Heart left ventricle (tissue), 16 donors: ENCODE measurements at regions not wholly inside any gene's neighbourhood (a gene's known extent, or its start where the extent isn't known, plus 50 kb on each side); places are given as distances from the start of the nearest gene placed in this dataset.
"Not testable (repeated sequence)": the region's sequence is repeated elsewhere in the genome, so short reads cannot be mapped to it uniquely, and the experiment has no call there.

Experiments used
- ATAC-seq, 4 donors: fragments of 200-7000 bp; cut with Tn5 transposase; one replicate each; pipeline ENCODE4 v1.9.1; 2020 to 2022; ENCODE audit warnings: moderate library complexity in 4 of 4, mild to moderate bottlenecking in 3 of 4, moderate number of reproducible peaks in 1 of 4
- DNase-seq, 5 donors: peaks; one replicate each; pipeline ENCODE4 v3.0.0-alpha.2; 2020
- H3K27ac ChIP-seq, 12 donors: fragments of 200-600 bp; sonication (generic) in 4 of 12; one replicate each; pipeline versions ENCODE4 v1.5.0 to v1.8.0; 2016 to 2022; ENCODE audit warnings: mild to moderate bottlenecking in 2 of 12
- H3K27me3 ChIP-seq, 9 donors: fragments of 200-600 bp; sonication (generic) in 2 of 9; one replicate each; pipeline versions ENCODE4 v1.5.1 to v1.8.0; 2016 to 2022; ENCODE audit warnings: mild to moderate bottlenecking in 3 of 9
- H3K36me3 ChIP-seq, 9 donors: fragments of 200-600 bp; sonication (generic) in 2 of 9; one replicate each; pipeline versions ENCODE4 v1.5.0 to v1.8.0; 2018 to 2022; ENCODE audit warnings: mild to moderate bottlenecking in 2 of 9
- H3K4me1 ChIP-seq, 12 donors: fragments of 200-600 bp; sonication (generic) in 4 of 12; one replicate each; pipeline versions ENCODE4 v1.5.0 to v1.8.0; 2016 to 2022; ENCODE audit warnings: mild to moderate bottlenecking in 3 of 12
- H3K4me3 ChIP-seq, 12 donors: fragments of 200-600 bp; sonication (generic) in 4 of 12; one replicate each; pipeline versions ENCODE4 v1.5.0 to v1.8.0; 2017 to 2022; ENCODE audit warnings: mild to moderate bottlenecking in 9 of 12, moderate library complexity in 4 of 12
- H3K9me3 ChIP-seq, 12 donors: fragments of 200-600 bp; sonication (generic) in 4 of 12; one replicate each; pipeline versions ENCODE4 v1.5.0 to v1.8.0; 2016 to 2022; ENCODE audit warnings: mild to moderate bottlenecking in 1 of 12
- CTCF ChIP-seq, 12 donors: fragments of 200-600 bp; sonication (generic) in 4 of 12; IDR thresholded peaks; one replicate each; pipeline versions ENCODE4 v1.5.0 to v1.8.0; 2018 to 2022; ENCODE audit warnings: antibody characterized with exemption in 12 of 12, mild to moderate bottlenecking in 5 of 12
- POLR2A ChIP-seq, 2 donors: fragments of 450-650 bp; IDR thresholded peaks; one replicate each; pipeline ENCODE4 v1.6.1; 2017; ENCODE audit warnings: antibody characterized with exemption in 2 of 2, mild to moderate bottlenecking in 2 of 2, moderate library complexity in 2 of 2
- WGBS, 4 donors: extraction: QIAGEN DNeasy Blood & Tissue Kit in 2 of 4; methylation state at CpG; one replicate each; pipeline versions ENCODE4 v1.1.5 to v1.1.7; 2013 to 2018; 5-methylcytosine and 5-hydroxymethylcytosine counted together
- intact Hi-C, 10 donors: fragments of 100-400 bp; cut with DNase I; formaldehyde crosslinking; loops; one replicate each; pipeline versions ENCODE4 v1.11.1 to v1.14.2; 2022
- donor health status: ischemic (EF 13 %, LVEDD 7.1; RV severe dilation, severe dysfunction).
- donor health status: healthy with polysubstance abuse.
- donor health status: DM: no; HTN: yes; CAD: no.
- donor health status: DM: no; HTN: no; CAD: no.
- donor health status: ischemic (EF 25% LVEDD 6.9; RV normal size, moderate dysfunction).
- donor health status: ischemic (EF 25% LVEDD 5.7; RV mildly dilated, moderate dysfunction).
- donor health status: healthy.
- donor health status: DM: yes; HTN: yes; CAD: no.
- donor health status: ischemic (EF 35%, LVEDD 5.7; RV mildly dilated, moderate dysfunction).
- donor health status: nonischemic (EF 11% LVEDD 7.7; RV severe dilation, severe dysfunction).
- donor health status: DM: yes; HTN: yes; CAD: no.
- donor health status: PGD.
- donor health status: ischemic (EF 29% LVEDD 5.4; RV normal size, mild dysfunction).
- donor health status: nonischemic (EF 23%, LVEDD 6.1; RV moderate dilation, normal function).

- DNase-seq: no peak
- ATAC-seq: no peak
- Histone ChIP-seq H3K27me3 (peaks cover 0 to 49% (median 3%) of the 10 kb centered on the region in 9 donors), H3K36me3 (no peaks in the 10 kb centered on the region), H3K4me3 (no peak overlapping the region), H3K9me3 (peaks cover 0 to 2% (median 0%) of the 10 kb centered on the region in 12 donors), H3K27ac (no peak overlapping the region), H3K4me1 (no peaks in the 10 kb centered on the region)
- WGBS, 4 donors: 66 to 74% (median 69%) methylated on average over 6 of the region's 6 CpGs
- intact Hi-C loops: loop anchor here in 2 of 10 donors (10.0 kb wide), 2 partner anchors 148 to 178 kb away; no protein-coding TSS in a partner anchor
- TF ChIP-seq POLR2A (IDR thresholded peaks at IDR 0.05) (no peak), CTCF (IDR thresholded peaks at IDR 0.05) (no peak)
These were observed 112.5 kb upstream of the PRSS1 start for GRCh38 chr7:142636751-142637150.

GRCh38 chr7:142636107-142636506 is 113.2 kb upstream of the PRSS1 start:
- H3K4me3 ChIP-seq, H3K4me1 ChIP-seq, ATAC-seq, H3K27ac ChIP-seq, H3K9me3 ChIP-seq, DNase-seq, H3K36me3 ChIP-seq: not testable (repeated sequence)
- intact Hi-C loops: loop anchor here in 2 of 10 donors (10.0 kb wide), 2 partner anchors 149 to 179 kb away; no protein-coding TSS in a partner anchor
- peaks cover 0 to 49% (median 0%) of the 10 kb centered on the region in 9 donors for H3K27me3 ChIP-seq
- WGBS, 4 donors: 85 to 87% (median 87%) methylated on average over 3 of the region's 3 CpGs

DNA sequence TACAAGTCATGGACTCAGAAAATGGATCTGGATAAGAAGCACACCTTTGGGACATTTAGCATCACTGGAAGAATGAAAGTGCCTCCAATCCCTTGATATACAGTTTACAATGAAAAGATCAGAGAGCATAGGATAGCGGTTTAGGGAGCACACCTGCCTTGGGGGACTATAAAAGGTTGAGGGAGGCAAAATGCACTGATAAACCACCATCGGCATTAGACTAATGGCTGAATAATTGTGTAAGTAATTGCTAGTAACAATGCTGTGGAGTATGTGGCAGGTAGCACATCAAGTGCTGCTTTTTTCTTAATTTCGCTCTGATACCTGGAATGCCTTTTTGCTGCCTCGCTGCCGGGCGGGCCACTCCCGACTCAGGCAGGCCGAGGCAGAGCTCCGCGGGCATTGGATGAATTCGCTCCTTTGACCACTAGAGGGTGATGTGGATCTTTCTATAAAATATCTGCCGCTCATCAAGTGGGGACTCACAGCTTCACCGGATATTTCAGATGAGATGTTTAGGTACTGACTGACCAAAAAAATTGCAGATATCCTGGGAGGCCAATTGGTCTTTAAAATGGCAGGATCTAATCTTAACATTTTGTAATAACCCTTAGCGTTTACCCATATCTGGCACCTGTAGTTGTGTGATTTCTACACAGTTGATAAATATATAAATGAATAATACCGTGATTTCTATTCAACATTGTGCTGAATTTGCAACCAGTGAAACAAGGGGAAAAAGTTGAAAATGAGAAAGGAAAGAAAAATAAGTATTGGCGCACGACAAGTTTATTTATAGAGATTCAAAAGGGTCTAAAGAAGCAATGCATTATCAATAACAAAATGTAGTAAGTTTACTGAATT is 116.8 kb upstream of the PRSS1 start:
- peaks cover 0 to 40% (median 2%) of the 10 kb centered on the region in 9 donors for H3K27me3 ChIP-seq
- intact Hi-C loops: loop anchor here (2.0 to 10.0 kb wide), 8 partner anchors 80 to 182 kb away; no protein-coding TSS in a partner anchor
- ATAC-seq: peak; percentile 42 to 73 (median 57)

GRCh38 chr7:142629588-142630260 is 119.5 kb upstream of the PRSS1 start:
- peak in 2 of 4 donors; percentile 38 to 71 for ATAC-seq
- intact Hi-C loops: loop anchor here in 9 of 10 donors (5.0 to 10.0 kb wide), 5 partner anchors 83 to 185 kb away; no protein-coding TSS in a partner anchor

More for the DNA sequence above, 116.8 kb upstream of the PRSS1 start:
- no peaks in the 10 kb centered on the region for H3K4me1 ChIP-seq
- TF ChIP-seq CTCF (IDR thresholded peaks at IDR 0.05) (peak; percentile 64 to 80 (median 74)), POLR2A (IDR thresholded peaks at IDR 0.05) (no peak)
- WGBS, 4 donors: 26 to 35% (median 27%) methylated on average over 13 to 17 of the region's 17 CpGs
- H3K36me3 ChIP-seq: no peaks in the 10 kb centered on the region
- peaks cover 0 to 3% (median 0%) of the 10 kb centered on the region in 12 donors for H3K9me3 ChIP-seq
- H3K27ac ChIP-seq: no peak overlapping the region
- no peak overlapping the region for H3K4me3 ChIP-seq
- DNase-seq: peak; percentile 18 to 65 (median 31)

More at GRCh38 chr7:142629588-142630260, 119.5 kb upstream of the PRSS1 start:
- Histone ChIP-seq H3K4me3 (no peak overlapping the region), H3K27me3 (peaks cover 0 to 53% (median 2%) of the 10 kb centered on the region in 9 donors), H3K9me3 (peaks cover 0 to 3% (median 0%) of the 10 kb centered on the region in 12 donors), H3K4me1 (no peaks in the 10 kb centered on the region), H3K36me3 (no peaks in the 10 kb centered on the region), H3K27ac (no peak overlapping the region)
- TF ChIP-seq CTCF (IDR thresholded peaks at IDR 0.05) (no peak), POLR2A (IDR thresholded peaks at IDR 0.05) (no peak)
- DNase-seq: no peak
- 43 to 54% (median 49%) methylated on average over 14 to 15 of the region's 15 CpGs for WGBS, 4 donors
